Glomerular visceral epithelial cell (primary cell): ENCODE measurements at regions not wholly inside any gene's neighbourhood (a gene's known extent, or its start where the extent isn't known, plus 50 kb on each side); places are given as distances from the start of the nearest gene placed in this dataset.

ENCODE experiments used
- DNase-seq: peaks from one replicate; pipeline ENCODE4 v3.0.0-alpha.2; 2016; ENCODE audit errors: extremely low spot score

DNA sequence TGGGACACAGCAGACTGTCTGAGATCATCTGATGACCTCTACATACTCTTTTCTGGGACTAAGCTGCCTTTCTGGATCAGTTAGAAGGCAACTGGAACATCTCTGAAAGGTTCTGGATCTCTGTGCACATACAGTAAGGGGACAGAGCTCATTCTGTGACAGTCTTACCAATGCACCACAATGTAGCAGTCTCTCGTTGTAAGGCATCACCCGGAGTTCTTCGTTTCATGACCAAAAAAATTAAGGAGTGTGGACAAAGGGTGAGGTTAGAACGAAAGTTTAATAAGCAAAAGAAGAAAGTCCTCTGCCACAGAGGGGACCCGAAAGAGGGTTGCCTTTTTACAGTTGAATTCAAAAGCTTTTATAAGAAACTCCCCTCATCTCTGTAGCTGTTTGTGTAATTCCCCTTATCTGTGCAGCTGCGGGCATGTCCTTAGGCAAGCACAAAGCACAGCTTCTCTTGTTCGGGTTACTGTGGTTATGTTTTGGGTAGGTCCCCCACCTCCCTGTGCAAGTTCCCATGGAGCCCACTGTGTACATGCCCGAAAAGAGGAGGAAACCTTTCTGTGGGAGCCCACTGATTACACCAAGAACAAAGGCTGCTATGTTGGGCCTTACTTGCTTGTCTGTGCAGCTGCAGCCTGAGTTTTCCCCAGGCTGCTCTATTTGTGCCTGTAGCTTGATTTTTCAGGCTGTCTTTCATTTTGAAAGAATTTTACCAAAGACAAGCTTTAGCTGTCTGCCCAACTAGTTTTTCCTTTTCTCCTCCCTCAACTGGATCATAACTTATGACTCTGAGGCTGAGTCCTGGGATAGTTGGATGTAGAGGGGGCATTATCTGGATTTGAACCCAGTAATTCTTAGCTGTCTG, 53.1 kb upstream of the CACNA1E start:
- no peak for DNase-seq
